Motor neuron (in vitro differentiated cells): ENCODE measurements at regions not wholly inside any gene's neighbourhood (a gene's known extent, or its start where the extent isn't known, plus 50 kb on each side); places are given as distances from the start of the nearest gene placed in this dataset.
A peak's percentile ranks its signal among the peaks of the same experiment; 100 is the strongest.

ENCODE experiments used
- ATAC-seq, 8 experiments: fragments of 200-7000 bp; cut with Tn5 transposase; replicated peaks in 6 of 8; 2 replicates each; pipeline ENCODE4 v1.8.0; 2021; ENCODE audit warnings: mild to moderate bottlenecking in 8 of 8, moderate library complexity in 8 of 8
- H3K27ac ChIP-seq, 2 donors: fragments of 250-450 bp; sonication (Bioruptor Pico); 2 replicates each; pipeline ENCODE4 v1.9.0; 2021; ENCODE audit warnings: antibody characterized with exemption in 2 of 2, mild to moderate bottlenecking in 2 of 2, moderate library complexity in 1 of 2
- H3K4me1 ChIP-seq, 2 donors: fragments of 250-450 bp; sonication (Bioruptor Pico); replicated peaks in 1 of 2; 2 replicates each; pipeline ENCODE4 v1.6.1; 2021; ENCODE audit warnings: antibody characterized with exemption in 2 of 2, mild to moderate bottlenecking in 2 of 2, moderate library complexity in 1 of 2
- H3K4me3 ChIP-seq, 5 donors: fragments of 250-450 bp; sonication (Bioruptor Pico); 2 replicates each; pipeline ENCODE4 v1.9.0; 2021; ENCODE audit warnings: antibody characterized with exemption in 5 of 5, mild to moderate bottlenecking in 5 of 5, moderate library complexity in 4 of 5
- WGBS, 10 experiments: fragments of 450-650 bp; shearing (Covaris generic); methylation state at CpG; one replicate each; pipeline ENCODE4 v1.0.0; 2022; 5-methylcytosine and 5-hydroxymethylcytosine counted together
- in situ Hi-C, 9 experiments: fragments of 400-800 bp; cut with MboI; loops; one replicate each; pipeline ENCODE4 v1.15.0; 2021; ENCODE audit warnings: low sequenced_read_pairs in 9 of 9, low pct_unique_long_range_greater_than_20kb in 2 of 9; ENCODE audit not compliant: unreplicated experiment in 9 of 9

GRCh38 chr5:143505934-143506333, 102.4 kb upstream of the NR3C1 start:
- WGBS, 10 experiments = 83 to 100% (median 100%) methylated on average over 1 of the region's 1 CpG; no CpG with 5 or more reads in 2 of the 10 experiments
- in situ Hi-C loops = no loop called here
- Histone ChIP-seq H3K27ac (no peak overlapping the region), H3K4me3 (no peak overlapping the region), H3K4me1 (peaks cover 0 to 6% of the 10 kb centered on the region in 2 donors)
- ATAC-seq = no peak

GRCh38 chr5:143505354-143505753, 101.9 kb upstream of the NR3C1 start:
- Histone ChIP-seq H3K27ac (no peak overlapping the region), H3K4me3 (no peak overlapping the region), H3K4me1 (peaks cover 0 to 6% of the 10 kb centered on the region in 2 donors)
- no peak for ATAC-seq
- in situ Hi-C loops = no loop called here

- Histone ChIP-seq H3K4me1 (no peaks in the 10 kb centered on the region), H3K27ac (no peak overlapping the region), H3K4me3 (no peak overlapping the region)
- in situ Hi-C loops = no loop called here
- 24 to 100% (median 83%) methylated on average over 1 to 7 of the region's 7 CpGs; no CpG with 5 or more reads in 2 of the 10 experiments for WGBS, 10 experiments
- peak in 3 of 8 experiments; percentile 97 to 99 (median 97) for ATAC-seq
Observed at GRCh38 chr5:143501310-143502044, 98.0 kb upstream of the NR3C1 start.

- 43 to 89% (median 75%) methylated on average over 1 to 2 of the region's 2 CpGs; no CpG with 5 or more reads in 3 of the 10 experiments for WGBS, 10 experiments
- no peak for ATAC-seq
- in situ Hi-C loops = no loop called here
- no peak overlapping the region for H3K4me3 ChIP-seq
- H3K4me1 ChIP-seq = no peaks in the 10 kb centered on the region
- no peak overlapping the region for H3K27ac ChIP-seq
Observed at GRCh38 chr5:143499480-143500114, 96.1 kb upstream of the NR3C1 start.

- ATAC-seq = no peak
- no peak overlapping the region for H3K27ac ChIP-seq
Observed at GRCh38 chr5:143498821-143499220, 95.3 kb upstream of the NR3C1 start.

GRCh38 chr5:143497749-143498148, 94.3 kb upstream of the NR3C1 start:
- in situ Hi-C loops = no loop called here
- H3K27ac ChIP-seq = no peak overlapping the region
- H3K4me1 ChIP-seq = no peaks in the 10 kb centered on the region
- no peak overlapping the region for H3K4me3 ChIP-seq
- no peak for ATAC-seq

More at GRCh38 chr5:143498821-143499220, 95.3 kb upstream of the NR3C1 start:
- in situ Hi-C loops = no loop called here
- H3K4me3 ChIP-seq = no peak overlapping the region
- no peaks in the 10 kb centered on the region for H3K4me1 ChIP-seq

GRCh38 chr5:143496943-143497342, 93.5 kb upstream of the NR3C1 start:
- in situ Hi-C loops = no loop called here

GRCh38 chr5:143495821-143496275, 92.4 kb upstream of the NR3C1 start:
- WGBS, 10 experiments = 0 to 100% (median 95%) methylated on average over 1 to 2 of the region's 2 CpGs; no CpG with 5 or more reads in 2 of the 10 experiments
- Histone ChIP-seq H3K4me1 (no peaks in the 10 kb centered on the region), H3K27ac (no peak overlapping the region), H3K4me3 (no peak overlapping the region)
- ATAC-seq = peak in 3 of 8 experiments; percentile 63 to 75 (median 66)
- in situ Hi-C loops = no loop called here

More at GRCh38 chr5:143496943-143497342, 93.5 kb upstream of the NR3C1 start:
- Histone ChIP-seq H3K4me1 (no peaks in the 10 kb centered on the region), H3K4me3 (no peak overlapping the region), H3K27ac (no peak overlapping the region)
- no peak for ATAC-seq
- WGBS, 10 experiments = 78 to 100% (median 92%) methylated on average over 1 to 2 of the region's 2 CpGs; no CpG with 5 or more reads in 1 of the 10 experiments

- 44 to 100% (median 94%) methylated on average over 1 to 2 of the region's 2 CpGs; no CpG with 5 or more reads in 1 of the 10 experiments for WGBS, 10 experiments
- no peaks in the 10 kb centered on the region for H3K4me1 ChIP-seq
- peak in 3 of 8 experiments; percentile 61 to 67 (median 63) for ATAC-seq
Observed at GRCh38 chr5:143495110-143495509, 91.6 kb upstream of the NR3C1 start.

GRCh38 chr5:143494595-143494994, 91.1 kb upstream of the NR3C1 start:
- ATAC-seq = no peak
- Histone ChIP-seq H3K4me3 (no peak overlapping the region), H3K27ac (no peak overlapping the region), H3K4me1 (no peaks in the 10 kb centered on the region)
- in situ Hi-C loops = no loop called here
- WGBS, 10 experiments = 67 to 100% (median 81%) methylated on average over 1 of the region's 1 CpG; no CpG with 5 or more reads in 4 of the 10 experiments

More at GRCh38 chr5:143495110-143495509, 91.6 kb upstream of the NR3C1 start:
- no peak overlapping the region for H3K4me3 ChIP-seq
- in situ Hi-C loops = no loop called here
- H3K27ac ChIP-seq = no peak overlapping the region

- ATAC-seq = no peak
- in situ Hi-C loops = no loop called here
Observed at GRCh38 chr5:143494162-143494561, 90.7 kb upstream of the NR3C1 start.

GRCh38 chr5:143492783-143493182, 89.3 kb upstream of the NR3C1 start:
- in situ Hi-C loops = no loop called here
- Histone ChIP-seq H3K27ac (no peak overlapping the region), H3K4me3 (no peak overlapping the region), H3K4me1 (no peaks in the 10 kb centered on the region)
- ATAC-seq = no peak

More at GRCh38 chr5:143494162-143494561, 90.7 kb upstream of the NR3C1 start:
- no peaks in the 10 kb centered on the region for H3K4me1 ChIP-seq
- H3K27ac ChIP-seq = no peak overlapping the region
- H3K4me3 ChIP-seq = no peak overlapping the region
- 57 to 89% (median 62%) methylated on average over 1 to 2 of the region's 2 CpGs; no CpG with 5 or more reads in 3 of the 10 experiments for WGBS, 10 experiments

GRCh38 chr5:143491646-143492045, 88.2 kb upstream of the NR3C1 start:
- H3K4me3 ChIP-seq = no peak overlapping the region
- peak in 2 of 8 experiments; percentile 14 to 43 for ATAC-seq
- no peaks in the 10 kb centered on the region for H3K4me1 ChIP-seq
- H3K27ac ChIP-seq = no peak overlapping the region
- in situ Hi-C loops = no loop called here
- 80 to 96% (median 88%) methylated on average over 2 to 3 of the region's 3 CpGs; no CpG with 5 or more reads in 1 of the 10 experiments for WGBS, 10 experiments
